Chondrocyte (in vitro differentiated cells): ENCODE measurements at regions not wholly inside any gene's neighbourhood (a gene's known extent, or its start where the extent isn't known, plus 50 kb on each side); places are given as distances from the start of the nearest gene placed in this dataset.

Source experiments
- DNase-seq: peaks from one replicate; pipeline ENCODE4 v3.0.0; 2021; ENCODE audit warnings: mixed read lengths, low spot score
- H3K27ac Mint-ChIP-seq: one replicate; pipeline ENCODE4 v1.8.0; 2021; ENCODE audit warnings: mild to moderate bottlenecking, moderate library complexity, mixed read lengths; ENCODE audit not compliant: unreplicated experiment
- H3K27me3 Mint-ChIP-seq: 2 replicates; pipeline ENCODE4 v1.8.0; 2021; ENCODE audit warnings: low read depth, mixed read lengths
- H3K36me3 Mint-ChIP-seq: 2 replicates; pipeline ENCODE4 v1.8.0; 2021; ENCODE audit warnings: low read depth, mixed read lengths
- H3K4me1 Mint-ChIP-seq: 2 replicates; pipeline ENCODE4 v1.8.0; 2021; ENCODE audit warnings: low read depth, mild to moderate bottlenecking, mixed read lengths
- H3K4me3 Mint-ChIP-seq: one replicate; pipeline ENCODE4 v1.8.0; 2021; ENCODE audit warnings: mild to moderate bottlenecking, moderate library complexity, mixed read lengths; ENCODE audit not compliant: unreplicated experiment
- H3K9me3 Mint-ChIP-seq: 2 replicates; pipeline ENCODE4 v1.8.0; 2021; ENCODE audit warnings: low read depth, mixed read lengths
- CTCF ChIP-seq: fragments of 200-600 bp; sonication (generic); IDR thresholded peaks from 2 replicates; pipeline ENCODE4 v1.5.0; 2021; ENCODE audit warnings: antibody characterized with exemption, mild to moderate bottlenecking, moderate library complexity

GRCh38 chr3:72565593-72565992, 282.7 kb downstream of the SHQ1 start:
- H3K4me1 Mint-ChIP-seq: no peaks in the 10 kb centered on the region
- DNase-seq: no peak
- no peak overlapping the region for H3K4me3 Mint-ChIP-seq
- no peak for TF ChIP-seq CTCF
- H3K27me3 Mint-ChIP-seq: no peaks in the 10 kb centered on the region
- H3K27ac Mint-ChIP-seq: no peak overlapping the region
- peaks cover 8% of the 10 kb centered on the region for H3K9me3 Mint-ChIP-seq
- peaks cover 2% of the 10 kb centered on the region for H3K36me3 Mint-ChIP-seq

- H3K36me3 Mint-ChIP-seq: peaks cover 2% of the 10 kb centered on the region
- H3K9me3 Mint-ChIP-seq: peaks cover 8% of the 10 kb centered on the region
- no peak for DNase-seq
- H3K27me3 Mint-ChIP-seq: no peaks in the 10 kb centered on the region
- H3K4me3 Mint-ChIP-seq: no peak overlapping the region
- H3K27ac Mint-ChIP-seq: no peak overlapping the region
- no peaks in the 10 kb centered on the region for H3K4me1 Mint-ChIP-seq
- no peak for TF ChIP-seq CTCF
These were observed 284.4 kb downstream of the SHQ1 start for GRCh38 chr3:72563690-72564370.

- H3K4me3 Mint-ChIP-seq: no peak overlapping the region
- H3K27me3 Mint-ChIP-seq: peaks cover 9% of the 10 kb centered on the region
- no peak for TF ChIP-seq CTCF
- no peak for DNase-seq
- H3K27ac Mint-ChIP-seq: no peak overlapping the region
- no peaks in the 10 kb centered on the region for H3K4me1 Mint-ChIP-seq
- peaks cover 11% of the 10 kb centered on the region for H3K9me3 Mint-ChIP-seq
- peaks cover 6% of the 10 kb centered on the region for H3K36me3 Mint-ChIP-seq
These were observed 287.2 kb downstream of the SHQ1 start for GRCh38 chr3:72560846-72561675.

GRCh38 chr3:72559385-72559784, 288.9 kb downstream of the SHQ1 start:
- Mint-ChIP-seq H3K27me3 (peaks cover 12% of the 10 kb centered on the region), H3K9me3 (peaks cover 11% of the 10 kb centered on the region), H3K27ac (no peak overlapping the region), H3K4me3 (no peak overlapping the region), H3K4me1 (no peaks in the 10 kb centered on the region), H3K36me3 (peaks cover 6% of the 10 kb centered on the region)
- no peak for TF ChIP-seq CTCF
- DNase-seq: no peak

GRCh38 chr3:72558001-72558400, 290.2 kb downstream of the SHQ1 start:
- no peak overlapping the region for H3K4me3 Mint-ChIP-seq
- DNase-seq: no peak
- peaks cover 6% of the 10 kb centered on the region for H3K36me3 Mint-ChIP-seq
- TF ChIP-seq CTCF: no peak
- H3K27ac Mint-ChIP-seq: no peak overlapping the region
- H3K27me3 Mint-ChIP-seq: peaks cover 12% of the 10 kb centered on the region
- no peaks in the 10 kb centered on the region for H3K4me1 Mint-ChIP-seq
- H3K9me3 Mint-ChIP-seq: peaks cover 11% of the 10 kb centered on the region
